ENCODE measurements at regions not wholly inside any gene's neighbourhood (a gene's known extent, or its start where the extent isn't known, plus 50 kb on each side); places are given as distances from the start of the nearest gene placed in this dataset.
"Not testable (repeated sequence)": the region's sequence is repeated elsewhere in the genome, so short reads cannot be mapped to it uniquely, and the experiment has no call there.

DNA sequence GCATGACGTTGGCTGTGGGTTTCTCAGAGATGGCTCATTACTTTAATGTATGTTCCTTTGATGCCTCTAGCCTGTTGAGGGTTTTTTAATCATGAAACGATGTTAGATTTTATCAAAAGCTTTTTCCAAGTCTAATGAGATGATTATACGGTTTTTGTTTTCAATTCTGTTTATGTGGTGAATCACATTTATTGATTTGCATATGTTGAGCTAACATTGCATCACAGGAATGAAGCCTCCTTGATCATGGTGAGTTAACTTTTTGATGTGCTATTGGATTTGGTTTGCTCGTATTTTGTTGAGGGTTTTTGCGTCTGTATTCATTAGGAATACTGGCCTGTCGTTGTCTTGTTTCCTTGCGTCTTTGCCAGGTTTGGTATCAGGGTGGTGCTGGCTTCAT lies 52.3 kb upstream of the PTPN12 start:
- peaks cover 1% of the 10 kb centered on the region for H3K4me1 Mint-ChIP-seq
- CTCF ChIA-PET = no interaction called here
- no peaks in the 10 kb centered on the region for H3K36me3 Mint-ChIP-seq
- ATAC-seq = no peak
- H3K27me3 Mint-ChIP-seq = peaks cover 14% of the 10 kb centered on the region
- no peak overlapping the region for H3K4me3 Mint-ChIP-seq
- H3K27ac Mint-ChIP-seq = no peak overlapping the region
- DNase-seq = no peak
- no peaks in the 10 kb centered on the region for H3K9me3 Mint-ChIP-seq (ENCODE audit: low read depth)

- no peaks in the 10 kb centered on the region for H3K36me3 Mint-ChIP-seq
- CTCF ChIA-PET = no interaction called here
- no peak overlapping the region for H3K27ac Mint-ChIP-seq
- peaks cover 1% of the 10 kb centered on the region for H3K4me1 Mint-ChIP-seq
- peaks cover 13% of the 10 kb centered on the region for H3K27me3 Mint-ChIP-seq
- H3K9me3 Mint-ChIP-seq (ENCODE audit: low read depth) = no peaks in the 10 kb centered on the region
- ATAC-seq = no peak
- H3K4me3 Mint-ChIP-seq = no peak overlapping the region
- DNase-seq = no peak
Observed at GRCh38 chr7:77482015-77482414, 55.1 kb upstream of the PTPN12 start.

- Mint-ChIP-seq H3K27me3 (peaks cover 16% of the 10 kb centered on the region), H3K4me1 (peaks cover 1% of the 10 kb centered on the region), H3K27ac (no peak overlapping the region), H3K36me3 (no peaks in the 10 kb centered on the region), H3K4me3 (no peak overlapping the region), H3K9me3 (ENCODE audit: low read depth) (no peaks in the 10 kb centered on the region)
- CTCF ChIA-PET = no interaction called here
- ATAC-seq = no peak
- DNase-seq = no peak
Observed at GRCh38 chr7:77481615-77482014, 55.5 kb upstream of the PTPN12 start.

DNA sequence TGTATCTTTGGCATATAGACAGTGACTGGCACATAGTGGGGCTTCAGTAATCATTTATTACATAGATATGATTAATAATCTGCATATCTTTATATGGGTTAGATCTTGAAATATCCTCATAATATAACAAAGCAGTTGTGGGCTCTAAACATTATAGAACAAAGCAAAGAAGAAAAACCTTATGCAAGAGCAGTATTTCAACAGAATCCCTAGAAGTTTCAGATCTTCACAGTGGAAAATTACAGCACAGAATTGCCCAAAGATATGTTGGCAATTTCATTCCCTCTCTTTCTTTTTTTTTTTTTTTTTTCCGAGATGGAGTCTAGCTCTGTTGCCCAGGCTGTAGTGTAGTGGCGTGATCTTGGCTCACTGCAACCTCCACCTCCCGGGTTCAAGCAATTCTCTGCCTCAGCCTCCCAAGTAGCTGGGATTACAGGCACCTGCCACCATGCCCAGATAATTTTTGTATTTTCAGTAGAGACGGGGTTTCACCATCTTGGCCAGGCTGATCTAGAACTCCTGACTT lies 56.9 kb upstream of the PTPN12 start:
- H3K27ac Mint-ChIP-seq; ATAC-seq; CTCF ChIA-PET; H3K4me1 Mint-ChIP-seq; H3K36me3 Mint-ChIP-seq; H3K4me3 Mint-ChIP-seq; DNase-seq; H3K9me3 Mint-ChIP-seq (ENCODE audit: low read depth): not testable (repeated sequence)
- peaks cover 14% of the 10 kb centered on the region for H3K27me3 Mint-ChIP-seq

GRCh38 chr7:77479536-77480088 lies 57.5 kb upstream of the PTPN12 start:
- CTCF ChIA-PET = no interaction called here
- no peaks in the 10 kb centered on the region for H3K9me3 Mint-ChIP-seq (ENCODE audit: low read depth)
- H3K4me1 Mint-ChIP-seq = peaks cover 1% of the 10 kb centered on the region

DNA sequence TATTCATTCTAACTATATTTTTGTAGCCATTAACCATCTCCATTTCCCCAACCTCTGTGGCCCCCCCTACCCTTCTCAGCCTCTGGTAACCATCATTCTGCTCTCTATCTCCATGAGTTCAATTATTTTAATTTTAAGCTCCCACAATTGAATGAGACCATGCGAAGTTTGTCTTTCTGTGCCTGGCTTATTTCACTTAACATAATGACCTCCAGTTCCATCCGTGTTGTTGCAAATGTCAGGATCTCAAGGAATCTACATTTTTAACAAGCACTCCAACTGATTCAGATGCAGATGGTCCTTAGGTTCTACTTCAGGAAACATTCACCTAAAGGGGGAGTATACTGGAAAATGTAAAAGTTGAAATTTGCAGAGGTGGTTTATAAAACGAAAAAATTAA lies 60.2 kb upstream of the PTPN12 start:
- Mint-ChIP-seq H3K36me3 (no peaks in the 10 kb centered on the region), H3K4me1 (peaks cover 1% of the 10 kb centered on the region), H3K27me3 (peaks cover 5% of the 10 kb centered on the region), H3K9me3 (ENCODE audit: low read depth) (no peaks in the 10 kb centered on the region), H3K4me3 (no peak overlapping the region), H3K27ac (no peak overlapping the region)
- CTCF ChIA-PET = no interaction called here
- no peak for ATAC-seq
- no peak for DNase-seq

More at GRCh38 chr7:77479536-77480088, 57.5 kb upstream of the PTPN12 start:
- ATAC-seq = no peak
- Mint-ChIP-seq H3K4me3 (no peak overlapping the region), H3K27ac (no peak overlapping the region), H3K36me3 (no peaks in the 10 kb centered on the region), H3K27me3 (peaks cover 9% of the 10 kb centered on the region)
- DNase-seq = no peak

GRCh38 chr7:77475181-77475580 lies 59.0 kb upstream of the GSAP start:
- Mint-ChIP-seq H3K9me3 (ENCODE audit: low read depth) (no peaks in the 10 kb centered on the region), H3K27ac (no peak overlapping the region), H3K27me3 (peaks cover 5% of the 10 kb centered on the region), H3K36me3 (no peaks in the 10 kb centered on the region), H3K4me3 (no peak overlapping the region), H3K4me1 (no peaks in the 10 kb centered on the region)
- DNase-seq (no peak), ATAC-seq (no peak)
- CTCF ChIA-PET = interaction anchor here (0.7 kb wide), 1 partner anchor 180 kb away, joined by 3 read pairs; no protein-coding TSS in a partner anchor

DNA sequence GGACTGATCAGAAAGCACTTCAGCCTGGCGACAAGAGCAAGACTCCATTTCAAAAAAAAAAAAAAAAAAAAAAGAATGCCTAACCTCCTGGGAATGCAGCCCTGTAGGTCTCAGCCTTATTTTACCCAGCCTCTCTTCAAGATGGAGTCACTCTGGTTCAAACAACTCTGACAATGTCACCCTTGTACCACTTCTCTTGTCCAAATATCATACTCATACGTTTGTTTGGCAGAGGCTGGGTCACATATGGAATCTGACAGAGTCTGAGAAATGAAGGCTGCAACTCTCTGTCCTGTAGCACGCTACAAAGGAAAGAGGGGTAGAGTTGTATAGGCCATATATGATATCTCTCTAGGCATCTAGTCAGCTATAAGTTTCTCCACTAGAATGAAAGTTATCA lies 58.6 kb upstream of the GSAP start:
- no peak overlapping the region for H3K4me3 Mint-ChIP-seq
- peaks cover 2% of the 10 kb centered on the region for H3K9me3 Mint-ChIP-seq (ENCODE audit: low read depth)
- no peak overlapping the region for H3K27ac Mint-ChIP-seq
- no peak for ATAC-seq
- CTCF ChIA-PET = interaction anchor here (0.7 kb wide), 1 partner anchor 180 kb away, joined by 3 read pairs; no protein-coding TSS in a partner anchor
- no peaks in the 10 kb centered on the region for H3K4me1 Mint-ChIP-seq
- no peak for DNase-seq
- no peaks in the 10 kb centered on the region for H3K36me3 Mint-ChIP-seq
- peaks cover 5% of the 10 kb centered on the region for H3K27me3 Mint-ChIP-seq

GRCh38 chr7:77473229-77474005 lies 57.3 kb upstream of the GSAP start:
- H3K9me3 Mint-ChIP-seq (ENCODE audit: low read depth) = peaks cover 4% of the 10 kb centered on the region
- CTCF ChIA-PET = interaction anchor here (1.3 kb wide), 1 partner anchor 11 kb away, joined by 3 read pairs; no protein-coding TSS in a partner anchor
- no peaks in the 10 kb centered on the region for H3K36me3 Mint-ChIP-seq

DNA sequence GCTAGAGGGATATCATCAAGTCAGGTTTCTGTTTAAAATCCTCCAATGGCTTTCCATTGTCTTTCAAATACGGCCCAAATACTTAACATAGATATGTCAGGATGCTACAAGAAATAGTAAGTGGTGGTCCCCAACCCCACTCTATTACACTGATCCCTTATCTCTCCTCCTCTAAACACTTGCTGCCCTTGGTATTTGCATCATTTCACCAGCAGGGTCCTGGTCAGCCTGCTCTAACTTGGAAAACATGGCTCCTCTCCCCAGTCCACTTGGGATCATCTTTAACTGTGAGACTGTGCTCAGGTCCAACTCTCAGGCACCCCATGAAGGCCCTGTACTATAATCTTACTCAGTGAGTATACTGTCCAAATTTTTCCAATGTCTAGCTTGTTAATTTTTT lies 53.8 kb upstream of the GSAP start:
- H3K27ac Mint-ChIP-seq = no peak overlapping the region
- no peak for DNase-seq
- CTCF ChIA-PET = no interaction called here
- no peak for ATAC-seq
- H3K36me3 Mint-ChIP-seq = no peaks in the 10 kb centered on the region
- peaks cover 4% of the 10 kb centered on the region for H3K9me3 Mint-ChIP-seq (ENCODE audit: low read depth)
- no peaks in the 10 kb centered on the region for H3K27me3 Mint-ChIP-seq
- H3K4me1 Mint-ChIP-seq = no peaks in the 10 kb centered on the region
- no peak overlapping the region for H3K4me3 Mint-ChIP-seq

More at GRCh38 chr7:77473229-77474005, 57.3 kb upstream of the GSAP start:
- H3K4me1 Mint-ChIP-seq = no peaks in the 10 kb centered on the region
- H3K27me3 Mint-ChIP-seq = peaks cover 5% of the 10 kb centered on the region
- DNase-seq = no peak
- no peak overlapping the region for H3K27ac Mint-ChIP-seq
- no peak overlapping the region for H3K4me3 Mint-ChIP-seq
- ATAC-seq = no peak

GRCh38 chr7:77467408-77467807 lies 51.3 kb upstream of the GSAP start:
- ATAC-seq (no peak), DNase-seq (no peak)
- peaks cover 4% of the 10 kb centered on the region for H3K9me3 Mint-ChIP-seq (ENCODE audit: low read depth)
- H3K27ac Mint-ChIP-seq = no peak overlapping the region
- CTCF ChIA-PET = no interaction called here
- H3K27me3 Mint-ChIP-seq = no peaks in the 10 kb centered on the region
- H3K36me3 Mint-ChIP-seq = no peaks in the 10 kb centered on the region
- H3K4me1 Mint-ChIP-seq = peaks cover 8% of the 10 kb centered on the region
- no peak overlapping the region for H3K4me3 Mint-ChIP-seq

DNA sequence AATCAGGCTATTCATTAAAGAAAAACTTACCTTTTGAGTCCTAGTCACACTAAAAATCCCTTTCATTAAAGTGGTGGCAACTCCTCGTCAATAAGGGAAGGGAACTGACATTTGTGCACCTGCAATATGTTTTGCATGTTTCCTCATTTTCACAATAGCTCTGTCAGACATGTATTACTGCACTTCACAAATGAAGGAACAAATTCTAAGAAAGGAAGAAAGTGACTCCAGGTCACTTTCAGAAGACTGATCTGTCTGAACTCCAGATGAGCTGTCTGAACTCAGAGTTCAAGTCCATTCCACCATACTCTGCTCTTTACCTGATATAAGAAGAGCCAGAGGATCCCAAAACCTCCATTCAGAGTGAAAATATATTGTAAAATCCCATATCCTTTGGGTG lies 50.3 kb upstream of the GSAP start:
- Mint-ChIP-seq H3K27me3 (no peaks in the 10 kb centered on the region), H3K4me1 (peaks cover 8% of the 10 kb centered on the region), H3K4me3 (no peak overlapping the region), H3K36me3 (no peaks in the 10 kb centered on the region), H3K27ac (no peak overlapping the region), H3K9me3 (ENCODE audit: low read depth) (peaks cover 4% of the 10 kb centered on the region)
- CTCF ChIA-PET = interaction anchor here (0.9 kb wide), 1 partner anchor 134 kb away, joined by 3 read pairs; no protein-coding TSS in a partner anchor
- no peak for DNase-seq
- ATAC-seq = no peak
